ENCODE measurements at regions not wholly inside any gene's neighbourhood (a gene's known extent, or its start where the extent isn't known, plus 50 kb on each side); places are given as distances from the start of the nearest gene placed in this dataset.

GRCh38 chr15:69983696-69984265 is 113.9 kb downstream of the TLE3 start:
- Mint-ChIP-seq H3K36me3 (no peaks in the 10 kb centered on the region), H3K27me3 (ENCODE audit: low read depth in 2 of 2) (peaks cover 36 to 49% of the 10 kb centered on the region in 2 donors), H3K4me1 (peaks cover 0 to 4% of the 10 kb centered on the region in 2 donors), H3K4me3 (no peak overlapping the region), H3K27ac (no peak overlapping the region), H3K9me3 (no peaks in the 10 kb centered on the region)
- no peaks in the 10 kb centered on the region for H3K4me1 ChIP-seq (ENCODE audit: control insufficient read depth, insufficient read depth, low read length)
- no peaks in the 10 kb centered on the region for H3K9me3 ChIP-seq (ENCODE audit: control insufficient read depth, insufficient read depth, low read length)
- no peaks in the 10 kb centered on the region for H3K36me3 ChIP-seq (ENCODE audit: control insufficient read depth, insufficient read depth, low read length)
- ATAC-seq (no peak), DNase-seq (no peak)
- TF ChIP-seq CTCF (IDR thresholded peaks at IDR 0.05): no peak
- intact Hi-C loops (cut with micrococcal nuclease): no loop called here
- no peaks in the 10 kb centered on the region for H3K27me3 ChIP-seq (ENCODE audit: control insufficient read depth, insufficient read depth, low read length)
- 87% methylated on average over 6 of the region's 7 CpGs for WGBS (ENCODE audit: insufficient coverage)
- no peak overlapping the region for H3K27ac ChIP-seq (ENCODE audit: low read length)
- no peak overlapping the region for H3K4me3 ChIP-seq (ENCODE audit: low read length)

DNA sequence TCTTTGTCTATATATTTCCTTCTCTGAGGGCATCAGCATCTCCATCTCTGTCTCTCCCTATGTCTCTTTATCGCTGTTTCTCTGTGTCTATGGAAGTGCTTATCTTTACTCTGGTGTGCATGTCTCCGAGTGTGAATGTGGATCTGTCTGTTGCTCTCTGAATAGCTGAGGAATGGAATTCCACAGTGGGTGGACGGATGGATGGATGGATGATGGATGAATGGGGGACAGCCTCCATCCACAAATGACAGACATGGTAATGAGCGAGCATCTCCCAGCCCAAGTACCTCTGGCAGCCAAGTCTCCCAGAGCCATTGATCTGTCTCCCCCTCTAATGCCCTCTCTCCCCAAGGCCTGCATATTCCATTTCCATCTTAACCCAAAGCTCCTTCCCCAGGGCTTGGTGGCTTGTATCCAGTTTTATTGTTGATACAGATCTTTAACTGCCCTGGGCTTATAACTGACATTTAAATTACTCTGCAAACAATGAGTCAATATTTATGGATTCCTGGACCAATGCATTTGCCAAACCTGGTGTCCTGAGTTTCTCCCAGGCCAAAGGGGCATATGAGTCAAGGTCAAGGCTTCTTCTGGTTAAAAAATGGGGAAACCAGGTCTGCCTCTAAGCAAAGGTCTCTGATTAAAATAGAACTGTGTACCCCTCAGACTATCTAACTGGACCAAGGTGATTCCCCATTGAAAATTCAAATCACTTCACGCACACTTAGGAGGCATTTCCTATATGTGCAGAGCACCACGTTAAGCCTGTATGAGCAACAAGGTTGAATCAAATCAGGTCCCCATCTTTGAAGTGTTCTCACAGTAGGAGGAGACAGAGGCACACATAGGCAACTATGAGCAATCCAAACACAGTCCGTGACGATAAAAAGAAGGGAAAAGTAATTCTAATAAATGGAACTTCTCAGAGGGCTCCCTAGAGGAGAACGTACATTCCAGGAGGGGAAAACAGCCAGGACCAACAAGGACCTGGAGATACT is 109.9 kb downstream of the TLE3 start:
- DNase-seq (no peak), ATAC-seq (no peak)
- intact Hi-C loops (cut with micrococcal nuclease): no loop called here
- TF ChIP-seq CTCF (IDR thresholded peaks at IDR 0.05): no peak
- no peaks in the 10 kb centered on the region for H3K9me3 ChIP-seq (ENCODE audit: control insufficient read depth, insufficient read depth, low read length)
- no peak overlapping the region for H3K27ac ChIP-seq (ENCODE audit: low read length)
- no peaks in the 10 kb centered on the region for H3K4me1 ChIP-seq (ENCODE audit: control insufficient read depth, insufficient read depth, low read length)
- WGBS (ENCODE audit: insufficient coverage): 88% methylated on average over 8 of the region's 9 CpGs
- H3K27me3 ChIP-seq (ENCODE audit: control insufficient read depth, insufficient read depth, low read length): no peaks in the 10 kb centered on the region
- H3K4me3 ChIP-seq (ENCODE audit: low read length): no peak overlapping the region
- Mint-ChIP-seq H3K27ac (no peak overlapping the region), H3K9me3 (no peaks in the 10 kb centered on the region), H3K4me1 (no peaks in the 10 kb centered on the region), H3K36me3 (no peaks in the 10 kb centered on the region), H3K27me3 (ENCODE audit: low read depth in 2 of 2) (peaks cover 27 to 33% of the 10 kb centered on the region in 2 donors), H3K4me3 (no peak overlapping the region)
- no peaks in the 10 kb centered on the region for H3K36me3 ChIP-seq (ENCODE audit: control insufficient read depth, insufficient read depth, low read length)

DNA sequence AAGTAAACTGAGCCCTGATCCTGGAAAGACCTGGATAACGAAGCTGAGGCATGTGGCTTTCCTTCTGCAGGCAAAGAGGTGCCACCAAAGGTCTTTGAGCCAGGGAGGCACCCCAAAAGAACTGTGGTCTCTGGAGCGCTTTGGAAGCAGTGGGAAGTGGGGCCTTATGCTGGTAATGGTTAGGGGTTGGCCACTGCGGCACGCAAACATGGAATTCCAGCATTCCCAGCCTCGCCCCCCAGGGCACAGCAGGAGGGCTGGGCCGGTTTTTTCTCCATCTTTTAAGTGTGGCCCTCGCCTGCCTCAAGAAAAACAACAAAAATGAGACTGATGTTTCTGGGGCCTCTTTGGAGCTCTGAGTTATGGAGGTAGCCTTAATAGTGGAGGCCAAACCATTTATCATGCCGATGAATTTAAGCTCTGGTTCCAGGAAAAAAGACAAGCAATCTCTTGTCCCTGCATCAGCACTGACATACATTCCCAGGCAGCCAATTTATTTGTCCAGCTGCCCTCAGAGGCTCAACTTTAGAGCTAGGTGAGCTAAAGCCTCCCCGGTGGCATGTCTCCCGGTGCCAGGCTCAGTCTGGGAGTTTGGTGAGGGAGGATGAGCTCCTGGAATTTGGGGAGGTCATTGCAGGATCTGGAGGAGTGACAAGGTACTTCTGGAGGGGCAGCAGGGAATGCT is 109.0 kb downstream of the TLE3 start:
- DNase-seq (no peak), ATAC-seq (no peak)
- intact Hi-C loops (cut with micrococcal nuclease): no loop called here
- no peak overlapping the region for H3K4me3 ChIP-seq (ENCODE audit: low read length)
- H3K27ac ChIP-seq (ENCODE audit: low read length): no peak overlapping the region
- Mint-ChIP-seq H3K9me3 (no peaks in the 10 kb centered on the region), H3K4me3 (no peak overlapping the region), H3K4me1 (no peaks in the 10 kb centered on the region), H3K27me3 (ENCODE audit: low read depth in 2 of 2) (peaks cover 24 to 31% of the 10 kb centered on the region in 2 donors), H3K36me3 (no peaks in the 10 kb centered on the region), H3K27ac (no peak overlapping the region)
- peaks cover 2% of the 10 kb centered on the region for H3K4me1 ChIP-seq (ENCODE audit: control insufficient read depth, insufficient read depth, low read length)
- TF ChIP-seq CTCF (IDR thresholded peaks at IDR 0.05): no peak
- H3K27me3 ChIP-seq (ENCODE audit: control insufficient read depth, insufficient read depth, low read length): no peaks in the 10 kb centered on the region
- H3K9me3 ChIP-seq (ENCODE audit: control insufficient read depth, insufficient read depth, low read length): no peaks in the 10 kb centered on the region
- no peaks in the 10 kb centered on the region for H3K36me3 ChIP-seq (ENCODE audit: control insufficient read depth, insufficient read depth, low read length)
- WGBS (ENCODE audit: insufficient coverage): 90% methylated on average over 10 of the region's 10 CpGs
